NCI-H2081 treated with DMSO at 0.1 percent for 48 hours (cell line): ENCODE measurements at regions not wholly inside any gene's neighbourhood (a gene's known extent, or its start where the extent isn't known, plus 50 kb on each side); places are given as distances from the start of the nearest gene placed in this dataset.
A peak's percentile ranks its signal among the peaks of the same experiment; 100 is the strongest.

ENCODE experiments used
- DNase-seq: peaks from one replicate; lab custom pipeline; 2025; lab: John Stamatoyannopoulos, UW

DNA sequence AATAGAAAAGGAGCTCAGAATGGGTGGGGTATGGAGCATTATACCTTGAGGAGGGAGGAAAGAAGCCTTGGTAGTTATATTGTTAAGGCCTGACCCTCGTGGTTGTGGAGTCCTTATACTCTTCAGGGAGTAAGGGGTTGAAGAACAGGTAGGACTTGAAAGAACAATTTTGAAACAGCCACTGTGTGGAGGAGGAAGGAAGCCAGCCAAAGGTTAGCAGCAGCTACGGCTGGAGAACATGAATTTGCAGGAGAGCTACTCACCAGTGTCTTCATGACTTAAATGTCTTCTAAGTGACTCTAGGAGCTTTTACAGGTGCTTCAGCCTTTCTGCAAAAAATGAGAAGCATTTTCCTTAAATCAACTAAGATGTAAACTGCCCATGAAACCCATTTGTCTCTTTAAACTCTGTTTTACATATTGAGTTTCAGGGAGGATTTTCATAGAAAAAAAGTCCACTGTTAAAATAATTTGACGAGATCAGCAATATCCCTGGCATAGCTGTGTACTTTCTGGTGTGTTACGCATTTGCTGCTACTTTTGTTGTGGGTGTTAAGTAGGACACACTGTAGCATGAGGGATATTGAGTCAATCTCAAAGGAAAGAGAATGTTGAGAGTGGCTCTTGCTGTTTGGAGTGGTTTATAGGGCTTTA, 110.6 kb upstream of the ELL2 start:
- DNase-seq: no peak

DNA sequence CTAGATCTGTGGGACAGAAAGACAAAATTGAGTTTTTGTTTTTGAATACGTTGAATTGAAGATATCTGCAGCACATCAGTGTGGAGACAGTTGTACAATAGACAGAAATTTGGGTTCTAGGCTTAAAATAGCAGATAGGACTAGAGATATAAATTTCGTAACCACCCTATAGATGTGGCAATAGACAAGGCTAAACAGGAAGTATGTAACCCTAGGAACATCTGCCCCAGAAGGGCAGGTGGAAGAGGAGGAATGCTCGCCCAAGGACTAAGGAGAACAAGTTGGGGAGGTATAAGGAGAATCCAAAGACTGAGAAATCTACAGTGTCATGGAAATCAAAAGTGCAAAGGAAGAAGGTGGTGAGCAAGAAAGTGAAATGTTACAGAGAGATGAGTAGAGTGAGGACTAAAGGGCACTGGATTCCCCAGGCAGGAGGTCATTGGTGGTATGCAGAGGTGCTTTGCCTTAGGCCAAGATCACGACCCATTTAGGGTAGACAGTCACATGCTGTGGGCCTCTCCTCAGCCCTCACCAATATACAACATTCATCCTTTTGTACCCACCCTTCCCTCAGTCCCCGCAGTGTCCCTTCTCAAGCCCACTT, 109.1 kb upstream of the ELL2 start:
- no peak for DNase-seq

DNA sequence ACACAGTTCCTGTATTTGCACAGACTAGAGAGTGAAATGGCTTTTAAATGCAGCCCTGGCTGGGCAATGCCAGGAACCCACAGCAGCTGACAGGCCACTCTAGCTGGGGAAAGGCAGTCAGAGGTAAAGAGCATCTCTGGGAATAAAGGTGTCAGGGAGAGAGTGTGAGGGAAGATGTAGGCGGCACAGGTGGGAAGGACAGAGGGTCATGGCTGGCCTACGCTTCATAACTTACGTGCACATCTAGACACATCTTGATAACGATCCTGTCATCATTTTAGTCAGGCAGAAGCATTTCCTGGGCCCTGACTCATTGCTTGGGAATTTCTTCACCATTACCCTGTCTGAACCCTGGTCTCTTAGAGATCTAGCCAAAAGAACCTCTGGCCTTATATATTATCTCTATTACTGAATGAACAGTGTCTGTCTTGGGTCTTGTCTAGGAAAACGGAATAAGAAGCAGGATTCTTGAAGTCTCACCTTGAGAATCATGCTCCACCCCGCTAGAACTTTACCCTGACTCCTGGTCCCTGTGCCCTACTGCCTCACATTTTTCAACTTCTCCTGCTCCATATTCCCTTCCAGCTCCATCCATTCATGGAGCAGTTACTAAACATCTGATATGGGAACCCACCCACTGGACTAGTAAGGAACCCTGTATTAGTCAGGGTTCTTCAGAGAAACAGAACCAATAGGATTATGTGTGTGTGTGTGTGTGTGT, 106.4 kb upstream of the ELL2 start:
- no peak for DNase-seq

DNA sequence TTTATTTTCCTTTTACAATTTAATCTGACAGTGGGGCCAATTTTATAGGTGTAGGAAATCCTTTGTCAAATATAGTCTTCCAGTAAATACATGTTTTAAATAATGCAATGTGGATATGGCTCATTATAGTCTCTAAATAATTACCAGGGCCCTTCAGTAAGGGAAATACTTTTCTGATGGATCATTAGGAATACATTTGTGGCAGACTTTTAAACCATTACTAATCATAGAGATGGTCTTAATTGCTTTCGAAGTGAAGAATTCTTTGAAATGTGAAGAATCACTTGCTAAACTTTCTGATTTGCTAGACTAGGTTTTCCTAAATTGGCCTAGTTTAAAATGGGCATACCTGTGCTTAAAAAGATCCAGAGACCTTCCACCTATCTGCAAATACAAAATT, 105.6 kb upstream of the ELL2 start:
- no peak for DNase-seq

DNA sequence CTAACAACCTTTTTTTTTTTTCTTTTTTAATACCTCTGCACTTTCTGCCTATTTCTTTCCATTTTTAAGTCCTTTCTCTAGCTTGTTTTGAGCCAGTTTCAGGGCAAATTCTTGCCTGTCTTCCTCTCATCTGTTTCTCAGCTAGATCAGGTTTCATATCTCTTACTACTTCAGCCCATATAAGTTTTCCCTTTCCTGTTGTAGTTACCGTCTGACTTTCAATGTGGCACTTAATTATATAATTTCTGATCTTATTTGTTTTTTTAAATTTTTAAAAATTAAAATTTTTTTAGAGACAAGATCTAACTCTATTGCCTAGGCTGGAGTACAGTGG, 104.7 kb upstream of the ELL2 start:
- DNase-seq: no peak

DNA sequence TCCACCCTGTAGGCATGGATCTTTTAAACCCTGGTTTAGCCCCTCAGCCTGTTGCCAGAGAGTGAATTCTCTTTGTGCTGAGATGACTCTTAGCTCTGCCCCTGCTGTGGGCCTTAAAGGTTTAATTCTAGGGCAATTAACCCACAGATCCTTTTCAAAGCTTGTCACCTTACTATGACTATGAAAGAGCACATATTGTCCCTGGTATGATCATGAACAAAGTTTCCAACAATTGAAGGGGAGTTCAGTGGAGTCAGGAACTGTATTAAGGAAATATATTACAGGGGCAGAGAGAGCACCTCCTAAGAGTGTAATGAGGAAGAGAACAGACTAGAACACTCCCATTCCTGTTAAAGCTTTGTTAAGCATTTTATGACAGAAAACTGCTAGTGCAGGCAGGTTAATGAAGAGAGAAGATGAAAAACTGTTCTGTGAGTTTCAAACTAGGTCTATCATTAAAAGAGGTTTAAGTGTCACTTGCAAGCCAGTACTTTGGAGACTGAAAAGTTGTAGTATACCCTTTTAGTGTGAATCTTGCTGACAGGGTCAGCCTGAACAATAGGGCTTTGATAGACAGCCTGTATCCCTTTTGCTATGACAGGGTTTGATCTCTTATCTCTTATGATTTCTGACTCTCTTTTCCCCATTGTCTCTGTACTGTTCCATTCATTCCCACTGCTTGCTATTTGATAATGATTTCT, 104.2 kb upstream of the ELL2 start:
- peak; percentile 26 for DNase-seq

DNA sequence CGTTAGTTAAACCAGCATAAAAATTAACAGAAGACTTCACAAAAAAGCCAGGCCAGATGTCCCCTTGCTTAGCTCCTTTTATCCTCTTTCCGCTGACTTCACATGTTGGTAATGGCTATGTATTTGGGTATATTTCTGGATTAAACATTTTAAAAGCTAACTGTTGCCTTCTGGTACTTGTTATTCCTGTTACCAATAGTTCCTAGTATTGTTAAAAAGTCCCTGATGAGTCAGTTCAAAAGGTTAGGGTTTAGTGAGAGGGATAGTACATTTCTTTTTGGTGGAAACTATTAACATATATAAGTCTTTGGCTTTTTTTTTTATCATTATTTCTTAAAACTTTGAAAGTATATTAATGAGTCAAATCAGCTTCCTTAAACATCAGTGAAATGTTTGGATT, 103.2 kb upstream of the ELL2 start:
- no peak for DNase-seq

DNA sequence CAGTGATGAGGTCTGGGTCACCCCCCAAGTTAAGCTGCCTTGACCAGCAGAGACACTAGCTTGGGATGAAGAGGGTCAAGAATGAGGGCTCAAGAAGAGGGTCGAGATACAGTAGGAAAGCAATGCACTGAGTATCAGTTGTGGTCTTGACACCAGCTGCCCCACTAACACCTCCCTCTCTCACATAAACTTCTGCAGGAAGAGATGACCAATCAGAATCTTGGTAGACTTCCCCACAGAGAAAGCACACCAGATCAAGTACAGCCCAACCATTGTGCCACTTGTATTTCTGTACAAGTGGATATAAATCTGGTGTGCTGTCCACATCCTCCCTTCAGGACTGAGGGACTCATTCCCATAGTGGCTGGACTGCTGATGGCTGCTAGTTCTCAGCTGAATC, 101.2 kb upstream of the ELL2 start:
- DNase-seq: no peak

DNA sequence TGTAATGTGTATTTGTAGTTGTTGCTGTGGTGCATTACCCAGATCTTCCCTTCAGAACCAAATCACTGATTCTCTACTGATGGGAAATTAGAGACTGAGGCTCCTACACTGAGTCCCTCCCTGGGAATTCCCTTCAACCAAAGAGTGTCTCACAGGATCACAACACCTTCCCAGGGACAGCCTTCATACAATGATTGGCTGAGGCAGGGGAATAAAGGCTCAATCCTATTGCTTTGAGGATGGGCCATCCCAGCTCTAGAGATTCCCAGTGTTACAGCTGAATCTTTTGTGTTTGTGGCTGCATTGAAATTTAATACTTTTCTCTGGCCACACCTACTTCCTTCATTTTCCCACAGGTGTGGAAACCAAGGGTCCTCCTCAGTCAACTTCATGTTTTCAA, 96.4 kb upstream of the ELL2 start:
- DNase-seq: no peak

DNA sequence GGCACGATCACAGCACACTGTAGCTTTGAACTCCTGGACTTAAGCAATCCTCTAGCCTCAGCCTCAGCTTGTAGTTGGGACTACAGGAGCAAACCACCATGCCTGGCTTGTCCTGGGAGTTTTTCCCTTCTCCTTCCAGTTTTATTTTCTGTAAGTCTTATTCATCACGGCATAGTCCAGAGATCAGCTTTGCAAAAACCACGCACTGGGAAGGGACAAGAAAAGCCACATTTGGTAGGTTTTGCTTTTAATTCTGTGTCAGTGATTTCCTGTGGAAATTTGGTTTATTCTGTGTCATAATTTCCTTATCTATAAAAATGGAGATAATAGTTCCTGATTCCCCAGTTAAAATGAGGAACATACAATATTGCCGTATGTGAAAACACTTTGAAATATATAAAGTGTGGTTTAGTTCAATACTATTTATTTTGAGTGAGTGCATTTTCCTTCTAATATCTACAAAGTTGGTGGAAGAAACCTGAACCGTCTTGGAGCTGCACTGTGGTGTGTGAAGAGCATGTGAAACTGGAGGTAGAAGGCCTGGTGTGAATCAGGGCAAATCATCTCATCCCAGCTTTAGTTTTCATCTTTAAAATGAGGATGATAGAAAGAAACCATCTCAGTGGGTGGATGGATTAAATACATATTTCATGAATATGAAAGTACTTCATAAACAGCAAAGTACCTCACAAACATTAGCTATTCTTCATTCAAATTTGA, 92.8 kb upstream of the ELL2 start:
- DNase-seq: no peak

DNA sequence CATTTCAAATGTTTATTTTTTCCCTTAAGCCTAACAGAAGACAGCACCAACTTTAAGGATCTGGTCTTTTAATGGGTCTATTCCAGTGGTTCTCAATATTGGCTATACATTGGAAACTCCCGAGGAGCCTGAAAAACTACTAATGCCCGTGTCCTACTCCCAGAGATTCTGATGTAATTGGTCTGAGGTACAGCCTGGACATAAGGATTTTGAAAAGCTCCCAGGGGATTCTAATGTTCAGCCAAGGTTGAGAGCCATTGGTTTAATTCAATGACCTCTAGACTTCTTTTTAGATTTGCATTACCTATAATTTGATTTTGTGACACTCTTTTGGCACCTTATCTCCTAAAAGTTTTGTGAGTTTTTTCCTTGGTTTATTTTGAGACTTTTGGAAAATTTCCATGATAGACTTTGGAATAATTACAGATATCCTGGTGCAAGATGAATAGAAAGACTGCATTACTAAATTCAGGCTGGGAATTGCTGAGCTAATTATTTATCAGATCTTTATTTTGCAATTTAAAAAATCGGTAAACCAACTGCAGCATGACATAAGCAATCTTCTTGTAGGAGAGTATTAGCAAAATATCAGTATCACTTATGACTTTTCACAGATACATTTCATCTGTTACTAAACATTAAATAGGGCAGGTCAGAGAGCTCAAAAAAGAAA, 91.5 kb upstream of the ELL2 start:
- no peak for DNase-seq

DNA sequence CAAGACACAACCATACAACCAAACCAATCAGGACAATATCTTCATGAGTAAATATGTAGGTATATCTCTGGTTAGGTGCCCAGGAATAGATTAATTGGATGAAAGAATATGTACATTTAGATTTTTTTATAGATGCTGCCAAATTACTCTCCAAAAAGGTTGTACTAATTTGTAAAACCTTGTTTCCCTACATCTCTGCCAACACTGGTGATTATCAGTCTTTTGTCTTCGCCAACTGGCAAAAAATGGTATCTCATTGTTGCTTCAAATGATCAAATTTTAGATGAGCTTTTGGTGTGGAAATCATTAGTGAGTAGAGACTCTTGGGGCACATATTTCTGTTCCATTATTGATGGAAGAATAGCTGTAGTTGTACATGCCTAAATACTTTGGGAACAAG, 90.7 kb upstream of the ELL2 start:
- DNase-seq: no peak

DNA sequence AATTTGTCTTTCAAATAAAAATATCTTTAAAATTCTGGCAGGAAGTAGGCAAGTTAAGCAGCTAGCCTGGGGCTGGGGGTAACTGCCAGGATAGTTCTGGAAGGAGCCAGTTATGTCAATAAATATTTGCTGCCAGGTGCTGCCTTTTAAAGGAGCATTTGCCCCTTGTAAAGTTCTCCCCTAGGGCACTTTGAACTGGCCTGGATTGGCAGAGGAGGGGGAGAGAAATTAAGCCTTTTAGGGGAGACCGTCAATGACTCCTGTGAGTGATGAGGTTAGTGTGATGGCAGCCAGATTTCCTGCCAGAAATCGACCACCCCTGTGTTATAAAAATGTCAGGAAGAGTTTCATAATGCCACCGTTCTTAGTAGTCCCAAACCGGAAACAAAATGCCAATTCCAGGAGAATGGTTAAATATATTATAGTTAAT, 89.8 kb upstream of the ELL2 start:
- no peak for DNase-seq

DNA sequence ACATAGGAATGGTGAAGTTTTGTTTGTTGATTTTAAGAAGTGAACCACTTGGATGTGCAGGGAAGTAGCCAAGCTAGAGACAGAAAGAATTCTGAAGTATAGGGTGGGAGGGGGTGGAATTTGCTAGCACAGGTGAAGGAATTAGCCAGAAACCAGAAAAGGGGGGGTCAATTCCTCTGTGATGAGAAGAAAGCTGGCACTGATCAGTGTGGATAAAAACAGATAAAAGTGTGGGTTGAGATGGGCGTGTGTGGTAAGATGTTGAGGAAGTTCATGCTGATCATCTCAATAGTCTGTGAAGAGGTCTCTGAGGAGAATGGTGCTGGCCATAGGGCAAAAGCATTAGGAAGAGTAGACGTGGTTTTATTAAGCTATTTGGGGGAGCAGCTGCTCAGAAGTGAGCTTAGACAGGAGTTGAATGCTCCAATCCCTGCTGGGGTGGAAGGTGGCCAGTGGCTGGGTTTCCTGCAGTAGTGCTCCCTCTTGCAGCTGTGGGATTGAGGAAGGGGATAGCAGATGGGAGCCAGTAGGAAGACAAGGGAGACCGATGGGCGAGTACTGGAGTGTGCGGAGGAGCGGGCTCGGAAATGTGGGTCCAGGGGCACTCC, 88.7 kb upstream of the ELL2 start:
- DNase-seq: no peak

DNA sequence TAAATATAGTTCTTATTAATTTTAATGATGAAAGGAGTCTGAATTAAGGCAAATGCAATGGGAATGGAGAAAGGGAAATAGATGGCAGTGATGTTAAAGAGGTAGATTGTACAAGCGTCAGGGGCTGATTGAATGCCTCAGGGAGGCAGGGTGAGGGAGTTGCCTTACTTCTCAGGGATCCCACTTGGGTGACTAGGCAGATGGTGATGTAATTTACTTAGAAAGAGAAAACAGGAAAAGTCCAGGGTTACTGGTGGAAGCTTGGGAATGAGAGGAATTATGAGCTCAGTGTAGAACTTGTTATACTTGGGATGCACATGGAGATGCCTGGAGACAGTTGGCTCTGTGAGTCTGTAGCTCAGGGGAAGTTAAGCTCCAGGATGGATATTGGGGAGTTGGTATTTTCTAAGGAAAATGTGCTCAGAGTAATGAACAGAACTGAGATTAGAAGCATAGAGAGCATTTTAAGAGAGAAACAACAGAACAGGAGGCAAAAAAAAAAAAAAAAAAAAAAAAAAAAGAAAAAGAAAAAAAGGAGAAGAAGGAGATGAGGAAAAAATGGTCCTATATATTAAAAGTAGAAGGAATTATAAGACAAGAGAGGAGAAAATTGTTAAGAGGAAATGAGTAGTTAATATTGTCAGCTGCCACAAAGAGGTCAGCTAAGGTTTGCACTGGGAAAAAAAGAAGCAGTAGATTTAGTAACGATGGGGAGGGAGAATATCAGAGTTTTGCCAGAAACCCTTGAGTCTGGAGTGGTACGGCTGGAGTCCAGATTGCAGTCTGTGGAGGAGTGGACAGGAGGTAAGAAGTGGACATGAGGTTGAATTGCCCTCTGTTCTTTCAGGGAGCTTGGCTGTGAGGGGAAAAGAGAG, 88.0 kb upstream of the ELL2 start:
- no peak for DNase-seq

DNA sequence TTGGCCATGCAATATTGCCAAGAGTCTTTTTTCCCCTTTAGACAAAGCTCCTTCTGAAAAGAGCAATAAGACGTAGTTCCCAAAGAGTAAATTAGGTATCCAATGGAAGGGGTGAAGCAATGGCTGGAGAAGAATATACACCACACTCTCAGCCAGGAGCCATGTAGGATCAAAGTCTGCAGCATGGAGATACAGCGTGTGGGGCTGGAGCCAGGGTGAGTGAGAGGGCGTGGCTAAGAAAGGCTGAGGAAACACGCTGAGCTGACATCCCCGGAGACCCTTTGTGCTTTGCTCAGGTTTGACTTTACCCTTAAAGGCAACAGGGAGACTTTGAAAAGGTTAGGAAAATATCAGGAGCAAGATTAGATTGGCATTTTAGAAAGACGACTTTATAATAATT, 87.1 kb upstream of the ELL2 start:
- no peak for DNase-seq

DNA sequence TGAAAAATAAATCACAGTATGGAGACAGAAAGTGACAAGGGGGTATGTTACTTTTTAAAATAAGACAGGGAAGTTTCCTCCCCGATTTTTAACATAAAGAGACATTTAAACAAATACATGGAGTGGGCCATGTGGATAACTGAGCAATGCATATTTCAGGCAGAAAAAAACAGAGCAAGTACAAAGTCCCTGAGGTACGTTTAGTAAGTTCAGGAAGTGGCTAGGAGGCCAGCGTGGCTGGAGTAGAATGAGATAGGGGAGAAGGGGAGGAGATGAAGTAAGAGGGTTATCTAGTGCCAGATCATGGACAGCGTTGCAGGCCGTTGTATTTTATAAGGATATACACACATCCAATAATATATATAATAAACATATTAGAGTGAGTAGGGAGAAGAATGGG, 84.2 kb upstream of the ELL2 start:
- no peak for DNase-seq

DNA sequence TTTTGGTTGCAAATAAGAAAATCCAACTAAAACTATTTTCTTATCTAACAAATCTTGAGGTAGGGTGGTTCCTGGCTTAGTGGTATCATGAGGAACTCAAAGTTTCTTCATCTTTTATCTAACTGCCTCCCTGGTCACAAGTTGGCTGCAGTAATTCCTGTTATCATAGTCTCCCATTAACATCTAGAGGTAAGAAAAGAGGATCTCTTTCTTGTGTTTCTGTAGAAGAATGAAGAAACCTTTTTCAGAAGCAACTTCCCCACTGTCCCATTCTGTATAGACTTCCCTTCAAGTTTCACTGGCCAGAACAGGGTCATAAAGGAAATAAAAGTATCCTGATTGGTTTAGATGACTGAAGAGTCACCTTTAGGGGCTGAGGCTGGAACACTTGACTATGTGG, 81.8 kb upstream of the ELL2 start:
- DNase-seq: no peak

DNA sequence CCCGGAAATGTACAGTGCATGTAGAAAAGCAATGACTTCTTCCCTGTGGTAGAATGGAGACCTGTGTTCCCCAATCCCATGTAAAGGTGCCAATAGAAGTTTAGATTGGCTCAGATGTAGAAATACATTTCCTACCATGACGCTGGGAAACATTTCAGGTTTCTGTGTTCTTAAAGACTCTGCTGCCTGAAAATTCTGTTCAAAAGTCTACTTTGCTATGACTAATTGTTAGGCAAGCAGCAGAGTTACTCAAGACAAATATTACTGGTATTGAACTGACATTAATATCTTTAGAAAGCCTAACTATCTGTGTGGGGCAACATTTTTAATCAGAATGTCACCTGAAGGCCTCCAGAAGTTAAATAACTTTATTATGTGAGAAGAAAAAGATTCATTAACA, 75.5 kb upstream of the ELL2 start:
- no peak for DNase-seq

DNA sequence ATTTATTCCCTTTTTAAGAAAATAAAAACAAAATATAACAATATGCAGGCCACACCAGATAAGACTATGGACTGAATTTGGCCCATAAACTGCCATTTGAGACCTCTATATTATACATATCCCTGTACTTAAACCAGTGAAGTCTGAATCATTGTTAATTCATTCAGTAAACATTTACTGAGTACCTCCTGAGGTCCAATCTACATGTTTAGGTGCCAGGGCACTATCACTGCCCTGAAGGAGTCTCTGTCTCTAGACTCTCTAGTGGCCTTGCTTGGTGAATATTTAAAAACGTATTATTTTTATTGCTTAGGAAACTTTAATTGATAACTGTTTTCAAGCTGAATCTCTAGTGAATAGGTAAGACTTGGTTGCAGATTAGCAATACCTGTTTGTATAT, 74.7 kb upstream of the ELL2 start:
- no peak for DNase-seq

DNA sequence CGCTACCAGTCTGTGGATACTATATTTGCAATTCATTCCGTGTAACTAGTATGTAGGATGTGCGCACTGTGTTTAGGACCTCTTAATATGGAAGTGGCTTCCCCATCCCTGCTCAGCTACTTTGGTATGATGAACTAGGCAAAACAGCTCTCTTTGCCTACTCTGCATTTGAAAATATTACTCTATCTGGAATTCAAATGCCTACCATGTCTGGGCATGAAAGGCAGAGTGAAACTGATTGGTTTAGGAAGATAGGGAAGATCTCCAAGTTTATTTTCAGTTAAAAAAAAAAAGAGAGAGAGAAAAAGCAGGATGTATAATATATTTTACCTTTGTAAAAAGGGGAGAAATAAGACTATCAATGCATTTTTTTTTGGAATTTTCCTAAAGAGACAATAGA, 74.1 kb upstream of the ELL2 start:
- no peak for DNase-seq
